ENCODE measurements at regions not wholly inside any gene's neighbourhood (a gene's known extent, or its start where the extent isn't known, plus 50 kb on each side); places are given as distances from the start of the nearest gene placed in this dataset.

- Mint-ChIP-seq H3K4me1 (no peaks in the 10 kb centered on the region), H3K27me3 (ENCODE audit: low read depth in 2 of 2) (peaks cover 11 to 26% of the 10 kb centered on the region in 2 donors), H3K4me3 (no peak overlapping the region), H3K36me3 (no peaks in the 10 kb centered on the region), H3K27ac (no peak overlapping the region), H3K9me3 (peaks cover 0 to 2% of the 10 kb centered on the region in 2 donors)
- TF ChIP-seq CTCF (IDR thresholded peaks at IDR 0.05): no peak
- intact Hi-C loops (cut with micrococcal nuclease): no loop called here
- ATAC-seq (no peak), DNase-seq (no peak)
- whole genome bisulfite sequencing (ENCODE audit: insufficient coverage): 79% methylated on average over 5 of the region's 5 CpGs
- H3K4me1 ChIP-seq (ENCODE audit: control insufficient read depth, insufficient read depth, low read length): no peaks in the 10 kb centered on the region
- H3K27me3 ChIP-seq (ENCODE audit: control insufficient read depth, insufficient read depth, low read length): no peaks in the 10 kb centered on the region
- no peaks in the 10 kb centered on the region for H3K9me3 ChIP-seq (ENCODE audit: control insufficient read depth, insufficient read depth, low read length)
- no peaks in the 10 kb centered on the region for H3K36me3 ChIP-seq (ENCODE audit: control insufficient read depth, insufficient read depth, low read length)
- no peak overlapping the region for H3K4me3 ChIP-seq (ENCODE audit: low read length)
- H3K27ac ChIP-seq (ENCODE audit: low read length): no peak overlapping the region
These were observed 267.5 kb upstream of the SP4 start for GRCh38 chr7:21160401-21160800.

DNA sequence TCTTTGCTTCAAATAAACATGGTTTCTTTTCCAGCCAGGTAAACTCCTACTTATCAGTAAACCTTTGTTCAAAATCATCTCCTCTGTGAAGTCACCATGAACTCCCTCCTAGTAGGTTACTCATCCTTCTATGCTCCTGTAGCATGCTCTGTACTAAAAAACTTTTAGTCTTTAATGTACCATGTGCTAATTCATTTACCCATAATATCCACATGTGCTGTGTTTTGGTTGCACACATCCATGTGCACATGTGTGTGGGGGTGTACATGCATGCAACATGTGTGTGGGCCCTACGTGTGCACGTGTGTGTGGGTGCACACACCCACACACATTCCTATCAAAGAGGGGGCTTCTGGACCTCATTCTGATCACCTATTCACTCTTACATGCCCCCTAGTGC is 259.9 kb upstream of the SP4 start:
- Histone ChIP-seq H3K27me3 (ENCODE audit: control insufficient read depth, insufficient read depth, low read length) (no peaks in the 10 kb centered on the region), H3K9me3 (ENCODE audit: control insufficient read depth, insufficient read depth, low read length) (no peaks in the 10 kb centered on the region), H3K4me3 (ENCODE audit: low read length) (no peak overlapping the region), H3K36me3 (ENCODE audit: control insufficient read depth, insufficient read depth, low read length) (no peaks in the 10 kb centered on the region), H3K4me1 (ENCODE audit: control insufficient read depth, insufficient read depth, low read length) (no peaks in the 10 kb centered on the region), H3K27ac (ENCODE audit: low read length) (no peak overlapping the region)
- Mint-ChIP-seq H3K36me3 (peaks cover 6% of the 10 kb centered on the region), H3K9me3 (peaks cover 0 to 2% of the 10 kb centered on the region in 2 donors), H3K4me3 (no peak overlapping the region), H3K27ac (no peak overlapping the region), H3K27me3 (ENCODE audit: low read depth in 2 of 2) (peaks cover 45 to 78% of the 10 kb centered on the region in 2 donors), H3K4me1 (peaks cover 0 to 5% of the 10 kb centered on the region in 2 donors)
- ATAC-seq: no peak
- intact Hi-C loops (cut with micrococcal nuclease): no loop called here
- no peak for DNase-seq
- no peak for TF ChIP-seq CTCF (IDR thresholded peaks at IDR 0.05)
- 100% methylated on average over 2 of the region's 2 CpGs for WGBS (ENCODE audit: insufficient coverage)

DNA sequence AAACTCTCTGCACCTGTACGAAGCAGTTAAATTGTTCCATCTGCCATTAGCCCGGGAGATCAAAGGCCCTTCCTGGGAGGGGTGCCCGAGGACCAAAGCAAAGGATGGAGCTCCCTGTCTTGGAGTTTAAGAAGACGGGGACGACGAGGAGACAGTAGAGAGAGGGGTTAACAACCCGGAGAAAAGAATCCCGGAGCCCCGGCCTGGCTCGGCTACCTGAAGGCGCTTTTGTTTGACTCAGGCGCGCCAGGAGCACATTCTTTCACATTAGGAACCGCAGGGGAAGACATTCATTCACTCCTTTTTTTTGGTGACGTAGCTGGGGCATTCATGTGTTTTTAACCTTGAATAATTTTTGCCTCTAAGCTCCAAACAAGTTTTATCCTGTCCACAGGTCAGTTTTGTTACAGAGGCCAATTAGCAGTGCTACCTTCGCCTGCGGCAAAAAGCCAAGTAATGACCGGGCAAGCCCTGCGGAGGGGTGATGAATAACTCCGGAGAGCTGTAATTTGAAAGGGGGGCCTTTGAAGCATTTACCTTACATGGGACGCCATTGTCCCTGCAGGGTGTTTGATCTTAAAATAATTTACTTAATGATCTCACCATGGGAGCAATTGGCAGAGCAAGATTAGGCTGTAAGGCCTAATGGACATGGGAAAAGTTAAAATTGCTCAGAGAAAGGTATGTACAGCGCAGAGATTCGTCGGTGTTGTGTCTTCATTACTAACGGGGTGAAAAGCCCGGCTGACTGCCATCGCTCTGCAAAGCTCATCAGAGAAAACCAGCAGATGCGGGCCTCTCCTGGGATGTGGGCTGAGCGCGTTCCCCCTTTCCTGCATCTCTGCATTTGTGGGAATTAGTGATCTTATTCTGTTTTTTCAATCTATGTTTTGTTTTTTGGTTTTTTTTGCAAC is 258.0 kb upstream of the SP4 start:
- Histone ChIP-seq H3K4me3 (ENCODE audit: low read length) (no peak overlapping the region), H3K9me3 (ENCODE audit: control insufficient read depth, insufficient read depth, low read length) (no peaks in the 10 kb centered on the region), H3K36me3 (ENCODE audit: control insufficient read depth, insufficient read depth, low read length) (no peaks in the 10 kb centered on the region), H3K27me3 (ENCODE audit: control insufficient read depth, insufficient read depth, low read length) (no peaks in the 10 kb centered on the region), H3K27ac (ENCODE audit: low read length) (no peak overlapping the region), H3K4me1 (ENCODE audit: control insufficient read depth, insufficient read depth, low read length) (no peaks in the 10 kb centered on the region)
- intact Hi-C loops (cut with micrococcal nuclease): no loop called here
- H3K4me1 Mint-ChIP-seq: peaks cover 0 to 5% of the 10 kb centered on the region in 2 donors
- peaks cover 42 to 76% of the 10 kb centered on the region in 2 donors for H3K27me3 Mint-ChIP-seq (ENCODE audit: low read depth in 2 of 2)
- H3K4me3 Mint-ChIP-seq: no peak overlapping the region
- H3K27ac Mint-ChIP-seq: no peak overlapping the region
- H3K9me3 Mint-ChIP-seq: no peaks in the 10 kb centered on the region
- WGBS (ENCODE audit: insufficient coverage): 61% methylated on average over 30 of the region's 30 CpGs
- no peak for ATAC-seq
- no peak for DNase-seq
- H3K36me3 Mint-ChIP-seq: peaks cover 6% of the 10 kb centered on the region
- no peak for TF ChIP-seq CTCF (IDR thresholded peaks at IDR 0.05)
